Stomach (tissue), 4 donors: ENCODE measurements at regions not wholly inside any gene's neighbourhood (a gene's known extent, or its start where the extent isn't known, plus 50 kb on each side); places are given as distances from the start of the nearest gene placed in this dataset.

Experiments
- CTCF ChIP-seq, 7 experiments: fragments of 450-650 bp in 4 of 7; fragments of 200-600 bp in 3 of 7; sonication (generic) in 3 of 7; IDR thresholded peaks; one replicate each; pipeline ENCODE4 v1.5.1; 2016 to 2019; ENCODE audit warnings: antibody characterized with exemption in 7 of 7, control low read depth in 2 of 7, mild to moderate bottlenecking in 1 of 7
- EP300 ChIP-seq: sonication (generic); formaldehyde crosslinking; IDR thresholded peaks from one replicate; pipeline ENCODE4 v1.6.1; 2017; ENCODE audit warnings: antibody characterized with exemption
- POLR2A ChIP-seq, 4 donors: fragments of 450-650 bp; IDR thresholded peaks; one replicate each; pipeline ENCODE4 v1.6.1; 2016; ENCODE audit warnings: antibody characterized with exemption in 4 of 4, control low read depth in 2 of 4, mild to moderate bottlenecking in 1 of 4, moderate library complexity in 1 of 4
- POLR2AphosphoS5 ChIP-seq, 3 donors: sonication (generic); formaldehyde crosslinking; IDR thresholded peaks; one replicate each; pipeline ENCODE4 v1.6.1; 2016; ENCODE audit warnings: antibody characterized with exemption in 3 of 3

- TF ChIP-seq EP300 (no peak), CTCF (IDR thresholded peaks at IDR 0.05) (no peak), POLR2AphosphoS5 (IDR thresholded peaks at IDR 0.05) (no peak), POLR2A (IDR thresholded peaks at IDR 0.05) (no peak)
These were observed 1599.7 kb downstream of the MRPL39 start for GRCh38 chr21:24007592-24007991.
